ENCODE measurements at regions not wholly inside any gene's neighbourhood (a gene's known extent, or its start where the extent isn't known, plus 50 kb on each side); places are given as distances from the start of the nearest gene placed in this dataset.

GRCh38 chr20:52469128-52469527, 277.5 kb upstream of the ZFP64 start:
- Mint-ChIP-seq H3K4me3 (no peak overlapping the region), H3K36me3 (no peaks in the 10 kb centered on the region), H3K4me1 (peaks cover 3% of the 10 kb centered on the region), H3K9me3 (no peaks in the 10 kb centered on the region), H3K27ac (no peak overlapping the region), H3K27me3 (ENCODE audit: insufficient read depth, low read depth) (peaks cover 2% of the 10 kb centered on the region)
- no peak overlapping the region for H3K9ac ChIP-seq
- H3K27me3 ChIP-seq = no peaks in the 10 kb centered on the region
- TF ChIP-seq EZH2 (IDR thresholded peaks at IDR 0.05) = no peak
- TF ChIP-seq CTCF (IDR thresholded peaks at IDR 0.05) = no peak
- no peak for TF ChIP-seq EZH2phosphoT487 (IDR thresholded peaks at IDR 0.05)
- no peak overlapping the region for H3K4me3 ChIP-seq
- H2AFZ ChIP-seq (replicated peaks) = no peak overlapping the region
- no peak overlapping the region for H3K4me2 ChIP-seq
- no peaks in the 10 kb centered on the region for H3K79me2 ChIP-seq (ENCODE audit: low read depth)
- H3K27ac ChIP-seq = no peak overlapping the region
- H3K4me1 ChIP-seq = no peaks in the 10 kb centered on the region
- DNase-seq (ENCODE audit: low spot score) = no peak
- H3K9me3 ChIP-seq (ENCODE audit: low read depth) = no peaks in the 10 kb centered on the region
- H3F3A ChIP-seq (ENCODE audit: low read depth) = no peaks in the 10 kb centered on the region
- H4K20me1 ChIP-seq (ENCODE audit: low read depth) = no peaks in the 10 kb centered on the region
- no peaks in the 10 kb centered on the region for H3K36me3 ChIP-seq

- Histone ChIP-seq H3K4me1 (no peaks in the 10 kb centered on the region), H3K4me2 (no peak overlapping the region), H3K27me3 (no peaks in the 10 kb centered on the region), H3K9me3 (ENCODE audit: low read depth) (no peaks in the 10 kb centered on the region), H3K27ac (no peak overlapping the region), H3K79me2 (ENCODE audit: low read depth) (no peaks in the 10 kb centered on the region), H3K36me3 (no peaks in the 10 kb centered on the region), H3K9ac (no peak overlapping the region), H3F3A (ENCODE audit: low read depth) (no peaks in the 10 kb centered on the region), H2AFZ (replicated peaks) (no peak overlapping the region), H3K4me3 (no peak overlapping the region), H4K20me1 (ENCODE audit: low read depth) (no peaks in the 10 kb centered on the region)
- H3K4me3 Mint-ChIP-seq = no peak overlapping the region
- no peaks in the 10 kb centered on the region for H3K36me3 Mint-ChIP-seq
- no peak overlapping the region for H3K27ac Mint-ChIP-seq
- no peaks in the 10 kb centered on the region for H3K9me3 Mint-ChIP-seq
- no peaks in the 10 kb centered on the region for H3K27me3 Mint-ChIP-seq (ENCODE audit: insufficient read depth, low read depth)
- no peak for TF ChIP-seq EZH2 (IDR thresholded peaks at IDR 0.05)
- no peak for TF ChIP-seq CTCF (IDR thresholded peaks at IDR 0.05)
- TF ChIP-seq EZH2phosphoT487 (IDR thresholded peaks at IDR 0.05) = no peak
- DNase-seq (ENCODE audit: low spot score) = no peak
- H3K4me1 Mint-ChIP-seq = no peaks in the 10 kb centered on the region
Observed at GRCh38 chr20:52465991-52466390, 274.4 kb upstream of the ZFP64 start.

- no peak overlapping the region for H3K27ac ChIP-seq
- no peak overlapping the region for H2AFZ ChIP-seq (replicated peaks)
- DNase-seq (ENCODE audit: low spot score) = no peak
- no peaks in the 10 kb centered on the region for H3K27me3 ChIP-seq
- no peak for TF ChIP-seq EZH2phosphoT487 (IDR thresholded peaks at IDR 0.05)
- TF ChIP-seq EZH2 (IDR thresholded peaks at IDR 0.05) = no peak
- no peak for TF ChIP-seq CTCF (IDR thresholded peaks at IDR 0.05)
- no peak overlapping the region for H3K4me2 ChIP-seq
- H3F3A ChIP-seq (ENCODE audit: low read depth) = no peaks in the 10 kb centered on the region
- H3K9me3 ChIP-seq (ENCODE audit: low read depth) = no peaks in the 10 kb centered on the region
- Mint-ChIP-seq H3K4me1 (no peaks in the 10 kb centered on the region), H3K36me3 (no peaks in the 10 kb centered on the region), H3K4me3 (no peak overlapping the region), H3K9me3 (no peaks in the 10 kb centered on the region), H3K27ac (no peak overlapping the region), H3K27me3 (ENCODE audit: insufficient read depth, low read depth) (peaks cover 2% of the 10 kb centered on the region)
- H3K4me3 ChIP-seq = no peak overlapping the region
- H3K79me2 ChIP-seq (ENCODE audit: low read depth) = no peaks in the 10 kb centered on the region
- no peaks in the 10 kb centered on the region for H3K36me3 ChIP-seq
- H4K20me1 ChIP-seq (ENCODE audit: low read depth) = no peaks in the 10 kb centered on the region
- no peak overlapping the region for H3K9ac ChIP-seq
- no peaks in the 10 kb centered on the region for H3K4me1 ChIP-seq
Observed at GRCh38 chr20:52461582-52461981, 270.0 kb upstream of the ZFP64 start.

GRCh38 chr20:52459150-52459549, 267.6 kb upstream of the ZFP64 start:
- no peak overlapping the region for H3K27ac Mint-ChIP-seq

More at GRCh38 chr20:52459150-52459549, 267.6 kb upstream of the ZFP64 start:
- no peak overlapping the region for H3K4me3 ChIP-seq
- no peaks in the 10 kb centered on the region for H3K9me3 ChIP-seq (ENCODE audit: low read depth)
- TF ChIP-seq CTCF (IDR thresholded peaks at IDR 0.05) (no peak), EZH2 (IDR thresholded peaks at IDR 0.05) (no peak), EZH2phosphoT487 (IDR thresholded peaks at IDR 0.05) (no peak)
- H3K9ac ChIP-seq = no peak overlapping the region
- Mint-ChIP-seq H3K27me3 (ENCODE audit: insufficient read depth, low read depth) (peaks cover 2% of the 10 kb centered on the region), H3K9me3 (no peaks in the 10 kb centered on the region), H3K4me1 (no peaks in the 10 kb centered on the region), H3K36me3 (no peaks in the 10 kb centered on the region), H3K4me3 (no peak overlapping the region)
- no peak for DNase-seq (ENCODE audit: low spot score)
- no peak overlapping the region for H3K27ac ChIP-seq
- no peaks in the 10 kb centered on the region for H3F3A ChIP-seq (ENCODE audit: low read depth)
- no peak overlapping the region for H3K4me2 ChIP-seq
- no peaks in the 10 kb centered on the region for H3K79me2 ChIP-seq (ENCODE audit: low read depth)
- H3K36me3 ChIP-seq = no peaks in the 10 kb centered on the region
- no peaks in the 10 kb centered on the region for H4K20me1 ChIP-seq (ENCODE audit: low read depth)
- H3K27me3 ChIP-seq = no peaks in the 10 kb centered on the region
- H2AFZ ChIP-seq (replicated peaks) = no peak overlapping the region
- no peaks in the 10 kb centered on the region for H3K4me1 ChIP-seq
